D341Med (cell line): ENCODE measurements at regions not wholly inside any gene's neighbourhood (a gene's known extent, or its start where the extent isn't known, plus 50 kb on each side); places are given as distances from the start of the nearest gene placed in this dataset.

Source experiments
- DNase-seq: peaks from one replicate; pipeline ENCODE4 v3.0.0; 2012; ENCODE audit warnings: low spot score

GRCh38 chr20:56835829-56836550 lies 206.9 kb downstream of the TFAP2C start:
- no peak for DNase-seq

- no peak for DNase-seq
Observed at GRCh38 chr20:56839222-56839621, 210.1 kb downstream of the TFAP2C start.

- DNase-seq = no peak
Observed at GRCh38 chr20:56839786-56840185, 210.7 kb downstream of the TFAP2C start.

GRCh38 chr20:56840716-56841261 lies 211.7 kb downstream of the TFAP2C start:
- no peak for DNase-seq

- DNase-seq = no peak
Observed at GRCh38 chr20:56841346-56841908, 212.3 kb downstream of the TFAP2C start.

- no peak for DNase-seq
Observed at GRCh38 chr20:56842056-56842455, 212.9 kb downstream of the TFAP2C start.

- no peak for DNase-seq
Observed at GRCh38 chr20:56843386-56843785, 214.3 kb downstream of the TFAP2C start.

- no peak for DNase-seq
Observed at GRCh38 chr20:56843817-56844216, 214.7 kb downstream of the TFAP2C start.

GRCh38 chr20:56845546-56846086 lies 216.5 kb downstream of the TFAP2C start:
- DNase-seq = no peak

GRCh38 chr20:56848561-56848960 lies 219.5 kb downstream of the TFAP2C start:
- DNase-seq = no peak

- DNase-seq = no peak
Observed at GRCh38 chr20:56851552-56851951, 222.4 kb downstream of the TFAP2C start.

- DNase-seq = no peak
Observed at GRCh38 chr20:56855708-56856107, 226.6 kb downstream of the TFAP2C start.

- DNase-seq = no peak
Observed at GRCh38 chr20:56857950-56858349, 228.8 kb downstream of the TFAP2C start.

GRCh38 chr20:56859039-56859800 lies 230.1 kb downstream of the TFAP2C start:
- no peak for DNase-seq

GRCh38 chr20:56859801-56860261 lies 230.7 kb downstream of the TFAP2C start:
- DNase-seq = no peak

- DNase-seq = no peak
Observed at GRCh38 chr20:56860413-56860812, 231.3 kb downstream of the TFAP2C start.

- DNase-seq = no peak
Observed at GRCh38 chr20:56861590-56861989, 232.5 kb downstream of the TFAP2C start.

- DNase-seq = no peak
Observed at GRCh38 chr20:56865055-56865454, 235.9 kb downstream of the TFAP2C start.

GRCh38 chr20:56867128-56867527 lies 238.0 kb downstream of the TFAP2C start:
- no peak for DNase-seq

GRCh38 chr20:56868746-56869145 lies 239.6 kb downstream of the TFAP2C start:
- DNase-seq = no peak

- DNase-seq = no peak
Observed at GRCh38 chr20:56870271-56870670, 241.2 kb downstream of the TFAP2C start.

GRCh38 chr20:56871691-56872090 lies 242.6 kb downstream of the TFAP2C start:
- no peak for DNase-seq
